HG02981 (cell line): ENCODE measurements at regions not wholly inside any gene's neighbourhood (a gene's known extent, or its start where the extent isn't known, plus 50 kb on each side); places are given as distances from the start of the nearest gene placed in this dataset.

ENCODE experiments used
- ATAC-seq: cut with Tn5 transposase; IDR thresholded peaks from one replicate; pipeline ENCODE4 v1.9.1; 2021; ENCODE audit warnings: mild to moderate bottlenecking, moderate library complexity; ENCODE audit not compliant: unreplicated experiment

DNA sequence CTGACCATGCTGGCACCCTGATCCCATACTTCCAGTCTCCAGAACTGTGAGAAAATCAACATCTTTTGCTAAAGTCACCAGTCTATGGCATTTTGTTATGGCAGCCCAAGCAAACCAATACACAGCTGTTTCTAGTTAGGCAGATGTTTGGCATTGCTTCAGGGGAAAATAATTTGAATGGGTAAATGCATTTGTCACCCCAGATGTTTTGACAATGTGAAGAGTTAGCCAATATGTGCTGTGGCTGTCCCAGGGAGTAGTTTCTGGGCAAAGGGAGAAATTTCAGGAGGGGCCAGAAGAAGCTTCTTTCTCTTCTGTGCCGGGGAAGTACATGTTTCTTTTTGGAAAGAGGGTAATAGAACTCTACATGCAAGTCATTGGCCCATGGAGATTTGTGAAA is 619.0 kb downstream of the SLC4A3 start:
- ATAC-seq = no peak

DNA sequence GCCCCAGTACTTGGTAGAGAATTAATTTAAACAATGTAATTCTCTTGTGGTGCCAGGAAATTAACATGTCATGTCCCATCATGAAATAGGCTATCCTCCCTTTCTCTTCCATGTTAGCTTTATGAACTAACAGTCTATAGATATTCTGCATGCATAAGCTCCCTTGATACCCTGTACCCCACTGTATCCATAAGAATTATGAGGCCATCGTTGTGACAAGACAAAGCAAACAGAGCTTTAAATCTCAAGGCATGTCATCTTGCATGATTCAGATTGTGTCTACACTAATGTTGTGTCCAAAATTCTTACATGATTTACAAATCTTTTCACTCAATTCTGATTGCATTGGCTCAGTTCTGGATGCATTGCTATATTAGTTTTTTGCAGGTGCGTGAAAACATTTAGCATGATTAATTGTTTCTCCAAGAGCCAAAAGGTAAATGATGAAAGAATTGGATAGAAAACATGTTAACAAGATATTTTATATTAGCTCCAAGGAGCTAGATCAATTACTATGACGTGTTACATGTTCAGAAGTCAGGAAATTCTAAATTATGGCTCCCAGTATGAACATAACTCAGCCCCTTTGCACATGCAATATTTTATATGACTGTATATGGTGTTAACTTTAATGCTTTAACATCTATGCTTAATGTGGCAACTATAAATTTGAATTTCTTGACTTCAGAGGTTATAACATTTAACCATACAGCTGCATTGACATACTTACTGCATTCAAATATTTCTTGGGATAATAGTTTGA is 620.3 kb downstream of the SLC4A3 start:
- ATAC-seq = no peak

DNA sequence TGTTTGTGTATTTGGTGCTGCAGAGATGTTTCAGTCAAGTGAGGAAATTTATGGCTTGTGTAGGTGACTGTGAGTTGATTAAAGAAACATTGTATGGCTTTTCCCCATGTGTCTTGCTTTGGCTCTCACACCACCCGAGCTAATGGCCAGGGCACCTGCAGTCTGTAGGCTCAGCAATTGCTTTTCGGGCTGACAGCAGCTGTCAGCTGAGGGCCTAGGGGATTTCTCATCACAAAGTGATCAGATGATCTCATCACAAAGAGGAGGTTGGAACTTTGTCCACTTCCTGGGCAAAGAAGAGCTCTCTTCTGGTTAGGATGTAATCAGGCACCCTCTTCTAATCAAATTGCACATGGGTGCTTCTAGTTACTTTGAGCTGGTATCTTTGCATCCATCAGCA is 632.2 kb downstream of the SLC4A3 start:
- ATAC-seq = no peak

DNA sequence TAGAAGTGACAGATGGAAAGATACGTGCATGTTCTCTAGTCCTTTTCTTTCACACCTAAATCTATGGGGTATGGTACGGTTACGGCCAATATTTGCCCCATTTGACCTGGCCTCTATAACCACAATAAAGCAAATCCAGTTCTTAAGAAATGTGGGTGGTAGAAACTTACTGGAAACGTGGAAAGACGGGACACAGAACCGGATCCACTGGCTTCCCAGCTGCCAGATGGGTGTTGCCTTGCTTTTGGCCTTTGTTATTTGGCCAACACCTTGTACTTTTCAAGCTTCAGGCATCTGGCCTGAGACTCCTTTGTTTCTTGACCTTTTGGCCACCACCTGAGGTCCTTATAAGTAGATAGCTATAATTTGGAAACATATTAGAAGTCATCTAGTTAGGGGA is 635.9 kb downstream of the SLC4A3 start:
- ATAC-seq = no peak

DNA sequence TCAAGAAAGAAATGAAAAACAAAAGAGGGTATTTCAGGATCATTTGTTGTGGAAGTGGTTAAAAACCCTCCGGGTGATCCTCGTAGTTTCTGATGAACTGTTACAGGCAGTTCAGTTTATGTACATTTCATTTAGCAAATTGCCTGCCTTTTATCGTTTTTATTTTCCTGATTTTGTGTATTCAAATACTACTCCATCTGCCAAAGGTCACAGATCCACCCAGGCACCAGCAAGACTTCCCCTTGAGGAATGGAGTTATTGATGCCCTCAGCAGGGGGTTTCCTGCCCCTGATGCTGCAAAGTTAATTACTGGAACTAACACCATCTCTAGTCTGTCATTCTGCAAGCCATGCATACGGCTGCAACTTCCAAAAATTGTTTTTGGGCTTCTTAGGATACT is 641.9 kb downstream of the SLC4A3 start:
- no peak for ATAC-seq

DNA sequence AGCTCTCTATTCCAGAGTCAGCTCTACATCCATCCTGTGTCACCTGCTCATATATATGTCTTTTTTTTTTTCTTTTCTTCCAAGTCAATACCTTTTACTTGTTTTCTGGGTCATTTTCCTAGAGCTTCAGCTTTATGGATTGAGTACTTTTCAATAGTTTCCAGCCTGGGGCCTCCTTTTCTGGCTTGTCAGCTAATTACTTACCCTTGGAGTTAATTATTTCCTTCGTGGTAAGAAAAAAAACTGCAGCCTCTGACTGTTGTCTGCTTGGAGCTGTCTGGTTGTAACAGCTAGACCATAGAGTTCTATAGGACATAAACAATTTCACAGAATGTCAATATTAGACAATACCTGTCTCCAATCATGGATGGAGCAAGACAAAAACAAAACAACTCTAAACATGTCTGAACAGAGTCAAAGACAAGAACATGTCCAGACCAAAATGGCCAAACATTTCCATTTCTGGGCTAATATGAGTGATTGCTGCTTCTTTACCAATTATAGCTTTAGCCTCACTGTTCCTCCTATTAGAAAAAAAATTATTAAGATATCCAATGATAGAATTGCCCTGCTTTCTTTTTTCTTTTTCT is 643.1 kb downstream of the SLC4A3 start:
- ATAC-seq = no peak

DNA sequence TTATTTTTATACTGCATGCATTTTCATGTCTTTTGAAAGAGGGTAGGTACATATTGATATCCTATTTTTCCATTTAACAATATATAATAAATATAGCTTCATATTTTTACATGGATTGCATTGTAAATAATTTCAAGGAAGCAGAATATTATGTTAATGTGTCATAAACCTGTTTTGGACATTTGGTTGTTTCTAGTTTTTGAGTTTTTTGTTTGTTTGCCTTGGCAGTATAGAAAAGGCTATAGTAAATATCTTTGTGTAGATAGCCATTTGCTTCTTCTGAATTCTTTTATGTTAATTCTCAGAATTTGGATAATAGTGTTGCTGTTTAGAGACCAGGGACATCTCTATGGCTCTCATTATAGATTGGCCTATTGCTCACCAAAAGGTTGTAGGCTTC is 645.2 kb downstream of the SLC4A3 start:
- no peak for ATAC-seq

DNA sequence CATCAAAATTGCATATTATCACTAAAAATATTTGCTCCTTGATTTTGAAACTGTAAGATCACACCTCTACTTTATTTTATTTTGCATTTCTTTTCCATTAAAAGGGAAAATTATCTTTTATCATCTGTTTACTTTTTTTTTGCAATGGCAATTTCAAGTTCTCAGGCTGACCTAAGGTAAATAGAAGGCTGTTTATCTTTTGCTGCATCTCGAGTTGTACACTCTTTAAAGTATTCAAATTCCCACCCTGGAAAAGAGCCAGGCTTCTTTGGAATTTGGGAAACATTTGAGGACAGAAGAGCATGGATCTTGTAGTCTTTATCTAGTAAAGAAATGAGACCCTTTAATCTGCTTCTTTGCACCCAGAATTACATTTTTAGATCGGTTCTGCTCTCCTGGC is 645.7 kb downstream of the SLC4A3 start:
- ATAC-seq = no peak

DNA sequence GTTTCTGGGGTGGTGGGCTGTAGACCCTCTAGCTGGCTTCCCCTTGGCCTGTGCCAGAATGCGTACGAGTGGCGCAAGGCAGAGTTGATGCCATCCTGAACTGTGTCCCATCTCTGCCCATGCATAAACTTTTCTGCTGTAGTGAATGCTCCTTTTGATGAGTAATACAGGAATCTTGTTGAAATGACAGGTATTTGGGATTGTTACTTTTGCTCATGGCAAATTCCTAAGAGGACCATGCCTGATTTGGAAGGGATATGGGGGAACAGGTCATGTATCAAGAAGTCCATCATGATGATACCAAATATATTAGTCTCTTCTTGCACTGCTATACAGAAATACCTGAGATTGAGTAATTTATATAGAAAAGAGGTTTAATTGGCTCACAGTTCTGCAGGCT is 648.0 kb downstream of the SLC4A3 start:
- no peak for ATAC-seq

DNA sequence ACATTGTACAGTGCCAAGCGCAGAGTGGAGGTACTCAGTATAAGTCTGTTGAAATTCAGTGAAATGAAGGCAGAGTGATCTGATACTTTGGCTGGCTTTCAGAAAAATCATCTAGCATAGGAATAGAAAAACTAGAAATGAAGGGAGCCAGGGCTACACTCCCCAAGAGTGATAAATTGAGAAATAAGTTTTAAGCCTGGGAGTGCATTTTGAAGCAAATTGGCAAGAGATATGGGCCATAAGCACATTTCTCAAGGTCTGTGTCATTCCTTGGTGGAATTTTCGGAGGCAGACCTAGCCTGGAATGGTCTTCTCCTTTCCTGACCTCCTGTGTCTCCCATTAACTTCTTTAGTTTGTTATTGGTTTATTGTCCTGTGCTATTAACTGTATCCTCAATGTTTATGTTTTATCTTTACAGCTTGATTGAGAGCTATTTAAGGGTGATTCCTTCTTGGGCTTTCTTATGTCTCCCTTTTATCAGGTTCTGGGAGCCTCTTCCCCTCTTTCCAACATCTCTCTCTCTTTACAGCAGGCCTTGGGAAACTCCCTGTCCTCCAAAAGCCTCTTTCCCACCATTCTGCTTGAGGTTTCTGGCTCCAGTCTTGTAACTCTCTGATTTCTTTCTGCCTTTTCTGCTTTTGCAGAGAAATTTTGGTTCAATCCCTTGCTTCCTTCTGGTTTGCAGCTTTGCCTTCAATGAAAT is 649.5 kb downstream of the SLC4A3 start:
- no peak for ATAC-seq

DNA sequence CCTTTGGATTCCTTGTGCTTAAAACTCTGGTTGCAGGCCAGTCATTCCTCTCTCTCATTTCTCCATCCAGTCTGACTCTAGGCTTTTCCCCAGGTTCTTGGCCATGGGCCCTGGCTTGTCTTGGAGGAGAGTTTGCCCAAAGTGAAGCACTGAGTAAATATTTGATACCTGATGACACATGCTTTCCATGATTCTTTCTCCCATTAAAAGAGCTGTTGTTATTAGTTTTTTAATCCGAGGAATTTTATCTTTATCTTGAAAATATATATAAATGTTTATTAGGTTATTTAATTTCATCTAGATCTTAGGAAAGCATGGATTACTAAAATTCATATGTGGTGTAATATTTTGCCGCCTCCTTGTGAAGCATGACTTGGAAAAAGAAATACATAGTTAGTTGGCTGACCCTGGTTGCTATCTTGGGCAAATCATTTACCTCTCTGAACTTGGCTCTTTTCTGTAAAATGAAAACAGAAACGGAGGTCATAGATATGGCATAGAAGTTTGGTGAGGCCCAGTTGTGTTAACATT is 650.1 kb downstream of the SLC4A3 start:
- ATAC-seq = no peak

DNA sequence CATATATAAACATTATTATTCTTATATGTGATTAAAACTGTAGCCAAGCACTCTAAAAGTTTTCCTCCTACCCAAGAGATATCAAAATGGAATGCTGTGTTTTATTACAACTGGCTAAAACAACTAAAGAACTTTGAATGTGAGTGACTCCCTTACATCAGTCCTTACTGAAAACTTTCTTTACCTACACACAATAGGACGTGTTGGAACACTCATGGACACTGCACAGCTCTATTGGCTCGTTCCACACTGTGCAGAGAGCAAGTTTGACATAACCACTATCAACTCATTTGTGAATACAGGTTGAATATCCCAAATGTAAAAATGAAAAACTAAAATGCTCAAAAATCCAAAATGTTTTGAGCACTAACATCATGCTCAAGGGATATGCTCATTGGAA is 650.6 kb downstream of the SLC4A3 start:
- no peak for ATAC-seq

DNA sequence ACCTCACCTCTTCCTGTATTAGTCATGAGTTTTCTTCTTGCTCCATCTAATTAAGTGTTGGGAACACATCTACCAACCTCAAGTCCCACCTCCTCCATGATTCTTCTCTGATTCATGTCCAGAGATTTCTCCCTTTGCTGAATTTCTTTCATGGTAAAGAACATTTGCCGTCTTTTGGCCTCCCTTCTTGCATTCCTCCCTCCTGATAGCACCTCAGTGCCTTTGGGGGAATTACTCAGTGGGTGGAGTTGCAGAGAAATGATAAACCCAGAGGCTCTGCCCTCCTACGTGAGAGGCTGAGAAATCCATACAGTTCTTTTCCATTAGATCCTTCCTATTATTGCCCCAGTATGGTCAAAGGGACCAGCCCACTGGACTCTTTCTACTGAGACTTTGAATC is 651.9 kb downstream of the SLC4A3 start:
- ATAC-seq = no peak

DNA sequence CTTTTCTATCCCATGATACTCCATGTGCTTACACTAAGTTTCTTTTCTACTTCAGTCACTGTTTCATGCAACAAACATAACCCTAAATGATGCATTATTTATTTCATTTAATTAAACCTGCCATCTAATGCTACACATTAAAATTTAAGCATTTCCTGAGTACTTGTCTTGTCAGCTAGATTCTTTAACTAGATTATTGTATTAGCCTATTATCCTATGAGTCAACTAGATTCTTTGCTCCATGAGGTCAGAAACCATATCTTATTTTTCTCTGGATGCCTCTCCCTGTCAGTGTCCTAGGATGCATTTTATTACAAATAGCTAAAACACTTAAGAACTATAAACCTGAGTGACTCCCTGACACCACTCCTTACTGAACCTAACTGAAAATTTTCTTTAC is 652.4 kb downstream of the SLC4A3 start:
- ATAC-seq = no peak

DNA sequence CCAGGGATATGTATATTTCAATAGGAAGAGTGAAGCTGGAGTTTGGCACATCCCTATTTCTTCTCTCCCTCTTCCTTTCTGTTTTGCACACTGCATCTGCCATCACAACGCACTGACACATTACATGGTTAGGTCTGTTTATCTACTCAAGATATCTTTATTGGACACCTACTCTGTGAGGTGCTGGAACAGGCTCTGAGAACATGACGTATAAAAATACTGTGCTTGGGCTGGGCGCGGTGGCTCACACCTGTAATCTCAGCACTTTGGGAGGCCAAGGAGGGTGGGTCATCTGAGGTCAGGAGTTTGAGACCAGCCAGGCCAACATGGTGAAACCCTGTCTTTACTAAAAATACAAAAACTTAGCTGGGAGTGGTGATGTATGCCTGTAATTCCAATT is 653.3 kb downstream of the SLC4A3 start:
- ATAC-seq = no peak

DNA sequence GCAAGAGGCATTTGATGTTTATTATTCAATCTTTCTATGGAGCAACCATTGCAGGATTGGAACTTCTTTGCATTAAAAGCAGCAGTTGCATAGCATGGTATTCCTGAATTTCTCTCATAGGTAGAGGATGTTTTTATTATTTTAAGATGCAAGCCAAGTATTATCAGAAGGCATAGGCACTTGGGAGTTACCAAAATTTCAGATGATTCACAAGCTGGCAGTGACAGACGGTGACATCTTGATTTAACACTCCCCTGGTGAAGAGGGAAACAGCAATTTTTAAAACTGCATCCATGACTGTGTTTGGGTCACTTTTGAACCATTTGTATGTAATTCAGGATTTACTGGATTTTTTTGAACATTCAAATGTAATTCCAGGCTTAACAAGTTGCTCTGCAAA is 654.3 kb downstream of the SLC4A3 start:
- ATAC-seq = no peak

DNA sequence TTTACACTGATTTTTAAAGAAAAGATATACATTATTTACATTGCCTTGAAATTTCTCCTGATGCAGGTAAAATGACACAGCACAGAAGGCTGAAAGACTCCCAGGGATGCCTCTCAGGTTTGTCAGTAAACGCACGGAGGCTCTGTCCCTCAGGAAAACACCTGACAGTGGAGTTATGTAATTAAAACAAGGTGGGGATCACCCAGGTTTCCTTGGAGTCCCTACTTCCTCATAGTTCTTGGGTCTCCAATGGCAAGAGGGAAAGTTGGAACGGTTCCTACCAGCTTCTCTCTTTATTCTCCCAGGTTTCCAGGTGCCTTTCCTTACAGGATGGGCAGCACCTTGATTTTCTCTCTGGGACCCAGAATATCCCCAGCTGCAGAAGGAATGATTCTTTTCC is 654.8 kb downstream of the SLC4A3 start:
- ATAC-seq = no peak

DNA sequence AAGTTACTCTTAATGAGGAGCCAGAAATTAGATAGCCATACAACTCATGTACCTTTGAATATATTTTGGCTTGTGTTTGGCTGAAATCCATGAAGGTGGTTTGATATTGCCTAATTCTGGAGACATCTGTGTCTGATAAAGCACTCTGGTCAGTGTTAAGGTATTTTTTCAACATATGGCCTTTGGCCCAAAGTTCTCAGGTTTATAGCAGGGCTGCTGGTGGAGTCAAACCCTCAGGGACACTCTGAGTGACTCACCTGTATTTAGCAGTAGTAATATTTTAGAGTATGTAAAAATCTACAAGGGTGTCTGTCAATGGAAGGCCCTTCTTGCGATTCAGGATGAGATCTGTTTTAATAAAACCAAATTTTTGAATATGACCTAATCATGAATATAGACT is 666.5 kb downstream of the SLC4A3 start:
- ATAC-seq = no peak

DNA sequence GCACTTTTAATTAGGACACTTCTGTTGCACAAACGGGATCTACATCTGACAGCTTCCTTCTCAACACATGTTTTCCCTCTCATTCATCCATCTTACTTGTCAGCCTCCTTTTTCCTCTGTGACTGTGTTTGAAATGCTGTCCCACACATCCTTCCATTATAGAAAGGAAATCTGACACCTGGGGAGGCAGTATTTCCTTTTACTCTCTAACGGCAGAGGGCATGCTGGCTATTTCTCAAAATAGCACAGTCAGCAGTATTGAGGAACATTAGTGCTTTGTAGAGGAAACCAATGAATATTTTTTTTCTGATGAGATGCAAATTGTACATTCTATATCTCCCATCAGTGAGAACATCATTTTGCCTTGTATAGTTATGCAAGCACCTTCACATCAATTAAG is 668.7 kb downstream of the SLC4A3 start:
- no peak for ATAC-seq

DNA sequence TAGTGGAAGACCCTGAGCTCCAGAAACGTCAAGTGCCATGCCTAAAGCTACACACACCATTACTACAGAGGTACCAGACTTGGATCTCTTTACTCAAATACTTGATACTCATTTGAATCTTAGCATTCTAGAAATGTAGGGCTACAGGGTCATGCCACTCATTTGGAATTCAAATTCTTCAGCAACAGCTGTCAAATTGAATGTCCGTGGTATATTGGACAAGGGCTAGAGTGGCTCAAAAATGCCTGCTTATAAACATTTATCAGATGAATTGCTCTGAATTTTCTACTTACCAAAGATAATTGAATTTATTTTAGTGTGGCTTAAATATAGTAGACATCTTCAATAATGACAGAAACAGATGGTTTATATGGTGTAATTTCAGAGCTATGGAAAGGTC is 669.7 kb downstream of the SLC4A3 start:
- ATAC-seq = no peak

DNA sequence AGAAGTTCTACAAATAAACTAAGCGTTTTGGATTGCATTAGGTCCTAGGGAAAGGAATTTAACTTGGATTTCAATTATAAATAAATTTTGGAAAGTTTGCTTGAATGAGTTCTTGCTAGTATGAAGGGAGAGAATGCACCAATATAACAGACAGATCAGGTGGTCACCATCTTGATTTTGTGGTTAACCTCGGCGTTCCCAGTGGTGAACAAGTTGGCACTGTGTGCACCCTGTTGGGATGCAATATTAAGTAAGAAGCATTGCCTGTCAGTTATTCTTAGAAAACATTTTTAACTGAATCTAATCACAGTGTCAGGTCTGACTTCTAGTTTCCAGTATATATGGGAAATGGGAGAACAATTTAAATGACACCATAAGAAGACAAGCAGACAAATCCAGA is 673.4 kb downstream of the SLC4A3 start:
- no peak for ATAC-seq

DNA sequence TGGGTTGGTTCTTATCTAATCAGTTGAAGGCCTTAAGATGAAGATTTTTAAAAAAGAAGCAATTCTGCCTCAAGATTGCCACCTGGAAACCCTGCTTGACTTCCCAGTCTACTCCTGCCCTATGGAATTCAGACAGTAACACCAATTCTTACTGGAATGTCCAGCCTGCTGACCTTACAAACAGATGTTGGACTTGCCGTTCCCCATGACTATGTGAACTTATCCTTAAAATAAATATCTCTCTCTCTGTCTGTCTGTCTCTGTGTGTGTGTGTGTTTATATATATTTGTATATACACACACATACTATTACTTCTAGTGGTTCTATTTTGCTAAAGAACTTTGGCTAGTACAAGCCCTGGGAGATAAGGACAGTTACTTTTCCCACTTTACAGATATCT is 675.3 kb downstream of the SLC4A3 start:
- no peak for ATAC-seq
